HFFc6 (cell line): ENCODE measurements at regions not wholly inside any gene's neighbourhood (a gene's known extent, or its start where the extent isn't known, plus 50 kb on each side); places are given as distances from the start of the nearest gene placed in this dataset.

Source experiments
- DNase-seq: peaks from one replicate; pipeline ENCODE4 v3.0.0-alpha.2; 2018
- H3K27ac Mint-ChIP-seq: 2 replicates; pipeline ENCODE4 v1.8.0; 2020; ENCODE audit warnings: mild to moderate bottlenecking, mixed read lengths
- H3K27me3 Mint-ChIP-seq: 2 replicates; pipeline ENCODE4 v1.8.0; 2021; ENCODE audit warnings: mild to moderate bottlenecking, moderate library complexity, mixed read lengths; ENCODE audit not compliant: insufficient read depth
- H3K36me3 Mint-ChIP-seq: 2 replicates; pipeline ENCODE4 v1.8.0; 2021; ENCODE audit warnings: low read depth, mixed read lengths
- H3K4me1 Mint-ChIP-seq: 2 replicates; pipeline ENCODE4 v1.8.0; 2020; ENCODE audit warnings: low read depth, mixed read lengths
- H3K4me3 Mint-ChIP-seq: 2 replicates; pipeline ENCODE4 v1.8.0; 2020; ENCODE audit warnings: mild to moderate bottlenecking, moderate library complexity, mixed read lengths
- H3K9me3 Mint-ChIP-seq: 2 replicates; pipeline ENCODE4 v1.8.0; 2020; ENCODE audit warnings: mild to moderate bottlenecking, mixed read lengths
- TF ChIP-seq, protein P1 (sequence below): fragments of 200-600 bp; sonication (generic); IDR thresholded peaks from 2 replicates; pipeline ENCODE4 v1.5.0; 2021; ENCODE audit warnings: antibody characterized with exemption, mild to moderate bottlenecking

DNA sequence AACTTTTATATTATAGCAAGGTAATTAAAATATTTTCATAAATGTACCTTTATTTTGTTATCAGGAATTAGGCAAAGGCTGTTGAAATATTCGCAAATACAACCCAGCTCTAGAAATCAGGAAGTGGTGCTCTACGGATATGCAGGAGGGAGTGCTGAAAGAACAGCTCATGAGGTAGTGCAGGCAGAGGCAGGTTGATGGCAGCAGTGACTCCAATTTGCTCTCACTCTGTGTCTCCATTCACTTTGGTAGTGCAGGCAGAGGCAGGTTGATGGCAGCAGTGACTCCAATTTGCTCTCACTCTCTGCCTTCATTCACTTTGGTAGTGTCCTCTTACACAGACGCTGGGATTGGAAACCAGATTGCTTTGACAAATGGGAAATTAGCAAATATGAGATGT is 277.9 kb downstream of the TRIML1 start:
- H3K27ac Mint-ChIP-seq: no peak overlapping the region
- TF ChIP-seq, protein P1, sequence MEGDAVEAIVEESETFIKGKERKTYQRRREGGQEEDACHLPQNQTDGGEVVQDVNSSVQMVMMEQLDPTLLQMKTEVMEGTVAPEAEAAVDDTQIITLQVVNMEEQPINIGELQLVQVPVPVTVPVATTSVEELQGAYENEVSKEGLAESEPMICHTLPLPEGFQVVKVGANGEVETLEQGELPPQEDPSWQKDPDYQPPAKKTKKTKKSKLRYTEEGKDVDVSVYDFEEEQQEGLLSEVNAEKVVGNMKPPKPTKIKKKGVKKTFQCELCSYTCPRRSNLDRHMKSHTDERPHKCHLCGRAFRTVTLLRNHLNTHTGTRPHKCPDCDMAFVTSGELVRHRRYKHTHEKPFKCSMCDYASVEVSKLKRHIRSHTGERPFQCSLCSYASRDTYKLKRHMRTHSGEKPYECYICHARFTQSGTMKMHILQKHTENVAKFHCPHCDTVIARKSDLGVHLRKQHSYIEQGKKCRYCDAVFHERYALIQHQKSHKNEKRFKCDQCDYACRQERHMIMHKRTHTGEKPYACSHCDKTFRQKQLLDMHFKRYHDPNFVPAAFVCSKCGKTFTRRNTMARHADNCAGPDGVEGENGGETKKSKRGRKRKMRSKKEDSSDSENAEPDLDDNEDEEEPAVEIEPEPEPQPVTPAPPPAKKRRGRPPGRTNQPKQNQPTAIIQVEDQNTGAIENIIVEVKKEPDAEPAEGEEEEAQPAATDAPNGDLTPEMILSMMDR: no peak
- no peak for DNase-seq
- no peaks in the 10 kb centered on the region for H3K4me1 Mint-ChIP-seq
- peaks cover 8% of the 10 kb centered on the region; the same call in 1 of the 2 replicates for H3K9me3 Mint-ChIP-seq
- H3K27me3 Mint-ChIP-seq: no peaks in the 10 kb centered on the region; the same call in 1 of the 2 replicates
- no peaks in the 10 kb centered on the region for H3K36me3 Mint-ChIP-seq
- no peak overlapping the region for H3K4me3 Mint-ChIP-seq

DNA sequence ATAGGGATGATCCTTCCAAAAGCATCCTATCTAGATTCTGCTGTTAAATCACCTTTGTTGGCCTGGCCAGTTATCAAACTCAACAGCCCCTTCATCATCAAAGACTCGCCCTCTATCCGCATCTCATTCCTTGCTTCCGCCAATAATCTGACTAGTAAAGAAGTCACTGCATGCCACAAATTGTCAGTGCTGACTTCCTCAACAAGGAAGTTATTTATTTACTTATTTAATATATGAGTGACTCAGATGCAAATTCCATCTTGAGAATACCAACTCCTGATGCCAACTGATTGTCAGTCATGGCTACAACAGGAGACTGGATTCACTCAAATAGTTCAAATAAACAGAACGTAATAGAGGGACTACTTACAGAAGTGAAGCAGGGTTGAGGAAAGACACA is 283.8 kb downstream of the TRIML1 start:
- TF ChIP-seq, protein P1: no peak
- Mint-ChIP-seq H3K27ac (no peak overlapping the region), H3K36me3 (no peaks in the 10 kb centered on the region), H3K27me3 (peaks cover 4% of the 10 kb centered on the region), H3K4me1 (no peaks in the 10 kb centered on the region; the same call in 1 of the 2 replicates), H3K4me3 (no peak overlapping the region), H3K9me3 (peaks cover 9% of the 10 kb centered on the region; the same call in 1 of the 2 replicates)
- no peak for DNase-seq

DNA sequence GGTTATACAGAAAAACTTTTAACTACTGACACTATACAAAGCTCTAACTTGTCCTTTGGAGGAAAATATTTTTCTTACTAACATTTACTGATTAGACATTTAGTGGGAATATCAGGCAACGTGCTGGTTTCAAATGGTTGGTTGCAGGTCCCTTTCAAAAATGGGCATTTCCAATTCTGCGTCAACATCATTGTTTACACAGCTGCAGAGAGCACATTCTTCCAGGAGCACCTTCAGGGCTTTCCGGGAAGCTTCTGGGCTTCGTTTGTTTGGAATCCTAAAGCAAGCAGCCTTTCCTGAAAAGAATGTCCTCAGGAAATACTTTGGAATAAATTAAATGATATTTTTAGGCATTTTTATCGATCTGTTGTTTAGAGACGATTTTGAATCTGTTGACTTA is 289.7 kb downstream of the TRIML1 start:
- Mint-ChIP-seq H3K36me3 (no peaks in the 10 kb centered on the region), H3K4me3 (no peak overlapping the region), H3K4me1 (no peaks in the 10 kb centered on the region; the same call in 1 of the 2 replicates), H3K27ac (no peak overlapping the region), H3K27me3 (peaks cover 4% of the 10 kb centered on the region), H3K9me3 (peaks cover 17% of the 10 kb centered on the region)
- DNase-seq: no peak
- TF ChIP-seq, protein P1: no peak

DNA sequence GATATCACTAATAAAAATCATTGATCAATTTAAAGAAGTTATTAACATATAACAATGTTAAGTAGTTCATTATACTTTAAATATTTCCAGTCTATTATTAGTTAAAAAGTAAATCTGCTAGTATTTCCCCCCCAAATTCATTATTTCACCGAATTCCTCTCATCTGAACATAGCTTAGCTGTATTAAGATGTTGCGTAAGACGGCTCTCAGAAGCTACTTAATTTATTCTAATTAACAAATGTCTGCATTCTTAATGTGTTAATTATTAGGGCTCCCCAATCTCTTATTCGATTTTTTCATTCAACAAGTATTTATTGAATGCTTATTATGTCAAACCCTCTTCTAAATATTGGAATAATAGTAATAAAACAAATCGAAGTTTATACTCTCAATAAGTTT is 290.7 kb downstream of the TRIML1 start:
- Mint-ChIP-seq H3K9me3 (peaks cover 21% of the 10 kb centered on the region), H3K27me3 (peaks cover 4% of the 10 kb centered on the region), H3K4me1 (no peaks in the 10 kb centered on the region; the same call in 1 of the 2 replicates), H3K27ac (no peak overlapping the region), H3K36me3 (no peaks in the 10 kb centered on the region), H3K4me3 (no peak overlapping the region)
- DNase-seq: no peak
- TF ChIP-seq, protein P1: no peak

DNA sequence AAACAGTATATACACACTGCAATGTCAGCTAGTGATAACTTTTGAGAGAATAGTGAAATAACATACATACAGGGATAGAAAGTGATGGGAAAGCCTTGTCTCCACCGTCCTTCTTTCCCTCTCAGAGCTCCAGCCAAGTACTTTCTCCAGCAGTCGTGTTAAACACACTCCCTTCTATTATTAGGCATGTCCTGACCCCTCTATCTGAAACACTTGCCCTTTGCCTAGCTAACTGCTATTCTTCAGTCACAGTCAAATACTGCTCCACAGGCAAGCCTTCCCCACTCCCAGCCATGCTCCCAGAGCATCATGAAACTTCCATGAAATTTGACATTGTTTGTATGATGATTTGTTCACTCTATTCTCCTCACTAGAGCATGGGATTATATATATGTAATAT is 291.1 kb downstream of the TRIML1 start:
- Mint-ChIP-seq H3K9me3 (peaks cover 18% of the 10 kb centered on the region), H3K4me1 (no peaks in the 10 kb centered on the region; the same call in 1 of the 2 replicates), H3K36me3 (no peaks in the 10 kb centered on the region), H3K27me3 (peaks cover 3% of the 10 kb centered on the region), H3K4me3 (no peak overlapping the region), H3K27ac (no peak overlapping the region)
- no peak for DNase-seq
- TF ChIP-seq, protein P1: no peak

DNA sequence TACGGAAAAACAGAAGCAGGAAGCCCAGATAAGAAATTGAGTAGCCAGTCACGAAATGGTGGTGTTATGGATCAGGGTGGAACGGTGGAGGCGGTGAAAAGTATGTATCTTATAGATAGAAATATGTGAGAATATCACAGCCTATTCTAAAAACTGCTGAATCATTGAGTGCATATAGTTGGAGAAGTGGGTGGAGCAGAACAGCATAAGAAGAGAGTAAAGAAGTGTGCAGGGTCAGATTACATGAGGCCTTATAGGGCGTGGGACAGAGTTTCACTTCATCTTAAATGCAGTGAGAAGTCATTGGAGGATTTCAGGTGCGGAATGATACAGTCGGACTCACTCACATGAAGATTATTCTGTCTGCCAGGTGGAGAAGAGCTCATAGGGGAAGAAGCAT is 293.1 kb downstream of the TRIML1 start:
- Mint-ChIP-seq H3K9me3 (peaks cover 16% of the 10 kb centered on the region), H3K4me3 (no peak overlapping the region), H3K36me3 (no peaks in the 10 kb centered on the region), H3K4me1 (no peaks in the 10 kb centered on the region; the same call in 1 of the 2 replicates), H3K27ac (no peak overlapping the region), H3K27me3 (no peaks in the 10 kb centered on the region; the same call in 1 of the 2 replicates)
- DNase-seq: no peak
- TF ChIP-seq, protein P1: no peak
